GM21619 (cell line): ENCODE measurements at regions not wholly inside any gene's neighbourhood (a gene's known extent, or its start where the extent isn't known, plus 50 kb on each side); places are given as distances from the start of the nearest gene placed in this dataset.
"Not testable (repeated sequence)": the region's sequence is repeated elsewhere in the genome, so short reads cannot be mapped to it uniquely, and the experiment has no call there.

Experiments
- ATAC-seq: cut with Tn5 transposase; IDR thresholded peaks from one replicate; pipeline ENCODE4 v1.9.1; 2021; ENCODE audit not compliant: unreplicated experiment

DNA sequence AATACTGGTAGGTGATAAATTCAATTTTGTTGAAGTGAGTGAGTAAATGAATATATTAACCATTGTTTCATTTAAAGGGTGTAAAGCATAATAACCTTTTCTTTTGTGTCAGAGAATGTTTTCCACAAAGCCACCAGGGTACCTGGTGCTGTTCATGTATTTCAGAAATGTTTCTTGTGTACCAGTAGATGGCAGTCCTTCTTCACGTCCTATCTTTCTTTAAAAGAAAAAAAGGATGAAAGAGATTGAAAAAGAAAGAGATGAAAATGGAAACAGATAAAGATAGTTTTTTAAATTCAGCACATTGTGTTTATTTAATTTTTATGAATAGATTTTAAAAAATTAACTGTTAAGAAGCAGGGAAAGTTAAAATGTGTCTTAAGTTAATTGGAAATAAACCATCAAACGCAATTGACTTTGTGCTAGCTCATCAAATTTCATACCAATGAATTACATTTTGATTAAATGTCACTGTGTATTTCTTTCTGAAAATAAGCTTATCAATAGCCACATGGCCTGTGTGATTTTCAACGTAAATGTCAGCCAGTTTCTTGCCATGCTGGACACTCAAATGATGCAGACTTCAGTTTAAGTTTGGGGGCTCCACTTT lies 65.5 kb upstream of the CHORDC1 start:
- no peak for ATAC-seq

GRCh38 chr11:90286640-90287039 lies 63.8 kb upstream of the CHORDC1 start:
- ATAC-seq = no peak

DNA sequence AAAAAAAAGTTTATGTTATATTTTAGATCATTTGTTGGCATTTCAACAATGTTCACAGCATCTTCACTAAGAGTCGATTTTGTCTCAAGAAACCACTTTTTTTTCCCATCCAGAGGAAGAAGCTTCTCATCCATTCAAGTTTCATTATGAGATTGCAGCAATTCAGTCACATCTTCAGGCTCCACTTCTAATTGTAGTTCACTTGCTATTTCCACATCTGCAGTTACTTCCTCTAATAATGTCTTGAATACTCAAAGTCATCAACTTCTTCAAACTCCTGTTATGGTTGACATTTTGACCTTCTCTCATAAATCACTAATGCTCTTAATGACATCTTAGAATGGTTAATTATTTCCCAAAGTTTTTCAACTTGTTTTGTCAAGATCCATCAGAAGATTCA lies 61.3 kb upstream of the CHORDC1 start:
- no peak for ATAC-seq

- ATAC-seq = not testable (repeated sequence)
Observed at GRCh38 chr11:90282551-90283071, 59.8 kb upstream of the CHORDC1 start.

DNA sequence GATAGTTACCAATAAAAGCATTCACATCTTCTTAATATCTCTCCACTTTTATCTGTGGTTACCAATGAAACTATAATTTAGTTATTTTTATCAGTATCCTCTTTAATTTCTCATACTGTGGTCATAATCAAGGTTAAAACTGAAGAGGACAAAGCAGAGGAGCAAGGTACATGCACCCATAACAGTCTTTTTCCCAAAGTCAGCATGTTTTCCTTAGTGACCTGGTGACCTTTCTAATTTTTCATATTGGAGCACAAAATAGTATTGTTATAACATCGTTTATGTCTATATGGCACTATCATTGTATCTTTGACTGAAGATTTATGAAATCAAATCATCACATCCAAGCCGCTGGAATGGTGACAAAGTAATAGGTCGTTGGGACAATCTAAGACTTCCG lies 51.5 kb upstream of the CHORDC1 start:
- no peak for ATAC-seq
